H9 (cell line): ENCODE measurements at regions not wholly inside any gene's neighbourhood (a gene's known extent, or its start where the extent isn't known, plus 50 kb on each side); places are given as distances from the start of the nearest gene placed in this dataset.

Experiments used
- DNase-seq: peaks from one replicate; pipeline ENCODE4 v3.0.0-alpha.2; 2017
- H2AFZ ChIP-seq: one replicate; pipeline ENCODE4 v1.6.1; 2013; ENCODE audit warnings: mild to moderate bottlenecking, low read length, control low read depth, moderate library complexity
- H2AK5ac ChIP-seq: 2 replicates; pipeline ENCODE4 v1.6.1; 2013; ENCODE audit warnings: low read length, control low read depth, mixed read lengths; ENCODE audit not compliant: insufficient read length
- H2BK120ac ChIP-seq: one replicate; pipeline ENCODE4 v1.6.1; 2013; ENCODE audit warnings: low read depth, mild to moderate bottlenecking, low read length, control low read depth, inconsistent platforms; ENCODE audit not compliant: poor library complexity, severe bottlenecking
- H2BK12ac ChIP-seq: 2 replicates; pipeline ENCODE4 v1.6.1; 2013; ENCODE audit warnings: low read length, control low read depth, mixed read lengths, low read depth; ENCODE audit not compliant: insufficient read length
- H2BK15ac ChIP-seq: 2 replicates; pipeline ENCODE4 v1.6.1; 2013; ENCODE audit warnings: low read depth, low read length, control low read depth
- H2BK20ac ChIP-seq: one replicate; pipeline ENCODE4 v1.6.1; 2013; ENCODE audit warnings: low read depth, mild to moderate bottlenecking, low read length, control low read depth, inconsistent platforms; ENCODE audit not compliant: poor library complexity, severe bottlenecking
- H2BK5ac ChIP-seq: 2 replicates; pipeline ENCODE4 v1.6.1; 2013; ENCODE audit warnings: low read length, control low read depth, mixed read lengths; ENCODE audit not compliant: insufficient read length
- H3K14ac ChIP-seq: 2 replicates; pipeline ENCODE4 v1.6.1; 2013; ENCODE audit warnings: low read length, control low read depth; ENCODE audit not compliant: insufficient read depth
- H3K18ac ChIP-seq: 2 replicates; pipeline ENCODE4 v1.6.1; 2013; ENCODE audit warnings: low read depth, mild to moderate bottlenecking, mixed read lengths, low read length, control low read depth; ENCODE audit not compliant: insufficient read length
- H3K23ac ChIP-seq: 2 replicates; pipeline ENCODE4 v1.6.1; 2013; ENCODE audit warnings: low read length, control low read depth, mixed read lengths, low read depth; ENCODE audit not compliant: insufficient read length
- H3K23me2 ChIP-seq: 2 replicates; pipeline ENCODE4 v1.6.1; 2013; ENCODE audit warnings: low read depth, mild to moderate bottlenecking, mixed read lengths, low read length, control low read depth; ENCODE audit not compliant: insufficient read length, poor library complexity, severe bottlenecking
- H3K27ac ChIP-seq: 2 replicates; pipeline ENCODE4 v1.5.1; 2013; ENCODE audit warnings: low read length, control low read depth, mixed read lengths, low read depth; ENCODE audit not compliant: insufficient read length
- H3K27me3 ChIP-seq: 2 replicates; pipeline ENCODE4 v1.6.1; 2013; ENCODE audit warnings: low read length, control low read depth, inconsistent platforms; ENCODE audit not compliant: insufficient read depth
- H3K4ac ChIP-seq: 2 replicates; pipeline ENCODE4 v1.6.1; 2013; ENCODE audit warnings: low read depth, mild to moderate bottlenecking, control low read depth, inconsistent platforms, low read length, moderate library complexity
- H3K4me1 ChIP-seq: 2 replicates; pipeline ENCODE4 v1.6.1; 2013; ENCODE audit warnings: low read length, control low read depth, inconsistent platforms; ENCODE audit not compliant: insufficient read depth
- H3K4me2 ChIP-seq: 2 replicates; pipeline ENCODE4 v1.6.1; 2013; ENCODE audit warnings: low read length, control low read depth, mixed read lengths; ENCODE audit not compliant: insufficient read length, insufficient read depth
- H3K56ac ChIP-seq: 2 replicates; pipeline ENCODE4 v1.6.1; 2013; ENCODE audit warnings: low read depth, mild to moderate bottlenecking, mixed read lengths, low read length, control low read depth; ENCODE audit not compliant: insufficient read length
- H3K79me1 ChIP-seq: 2 replicates; pipeline ENCODE4 v1.6.1; 2013; ENCODE audit warnings: low read depth, mild to moderate bottlenecking, moderate library complexity, low read length, control low read depth, inconsistent platforms; ENCODE audit not compliant: insufficient read depth, poor library complexity, severe bottlenecking
- H3K79me2 ChIP-seq: 2 replicates; pipeline ENCODE4 v1.6.1; 2013; ENCODE audit warnings: low read length, control low read depth, inconsistent platforms; ENCODE audit not compliant: insufficient read depth
- H3K9ac ChIP-seq: 2 replicates; pipeline ENCODE4 v1.6.1; 2013; ENCODE audit warnings: low read length, control low read depth, mixed read lengths; ENCODE audit not compliant: insufficient read length; ENCODE audit errors: extremely low read depth
- H3K9me3 ChIP-seq: one replicate; pipeline ENCODE4 v1.6.1; 2013; ENCODE audit warnings: low read depth, low read length, inconsistent platforms; ENCODE audit not compliant: control insufficient read depth
- H3T11ph ChIP-seq: one replicate; pipeline ENCODE4 v1.6.1; 2013; ENCODE audit warnings: mild to moderate bottlenecking, low read length, control low read depth, inconsistent platforms
- H4K20me1 ChIP-seq: one replicate; pipeline ENCODE4 v1.6.1; 2013; ENCODE audit not compliant: control insufficient read depth, insufficient read length, insufficient read depth
- H4K5ac ChIP-seq: 2 replicates; pipeline ENCODE4 v1.6.1; 2013; ENCODE audit warnings: low read depth, mild to moderate bottlenecking, mixed read lengths, low read length, control low read depth; ENCODE audit not compliant: insufficient read length
- H4K8ac ChIP-seq: replicated peaks from 2 replicates; pipeline ENCODE4 v1.6.1; 2013; ENCODE audit warnings: low read length, control low read depth, mixed read lengths, low read depth; ENCODE audit not compliant: insufficient read length
- H4K91ac ChIP-seq: 2 replicates; pipeline ENCODE4 v1.6.1; 2013; ENCODE audit warnings: low read depth, mild to moderate bottlenecking, moderate library complexity, mixed read lengths, low read length, control low read depth; ENCODE audit not compliant: insufficient read length
- H3K27ac Mint-ChIP-seq, 3 experiments: 2 replicates in 2 of 3; 3 replicates in 1 of 3; pipeline ENCODE4 v1.8.0; 2020 to 2021; ENCODE audit warnings: mixed read lengths in 3 of 3, mild to moderate bottlenecking in 1 of 3, moderate library complexity in 1 of 3
- H3K27me3 Mint-ChIP-seq: 2 replicates; pipeline ENCODE4 v1.8.0; 2021; ENCODE audit warnings: low read depth, mild to moderate bottlenecking, moderate library complexity, mixed read lengths
- H3K36me3 Mint-ChIP-seq, 3 experiments: 2 replicates in 2 of 3; 3 replicates in 1 of 3; pipeline ENCODE4 v1.8.0; 2020 to 2021; ENCODE audit warnings: low read depth in 3 of 3, mixed read lengths in 3 of 3; ENCODE audit not compliant: insufficient read depth in 1 of 3
- H3K4me1 Mint-ChIP-seq, 2 experiments: 2 replicates each; pipeline ENCODE4 v1.8.0; 2020; ENCODE audit warnings: mixed read lengths in 2 of 2
- H3K4me3 Mint-ChIP-seq, 2 experiments: 2 replicates in 1 of 2; 3 replicates in 1 of 2; pipeline ENCODE4 v1.8.0; 2020 to 2021; ENCODE audit warnings: mild to moderate bottlenecking in 2 of 2, mixed read lengths in 2 of 2, moderate library complexity in 1 of 2
- H3K9me3 Mint-ChIP-seq, 2 experiments: 2 replicates in 1 of 2; 3 replicates in 1 of 2; pipeline ENCODE4 v1.8.0; 2020; ENCODE audit warnings: mild to moderate bottlenecking in 2 of 2, mixed read lengths in 2 of 2, moderate library complexity in 1 of 2
- CTCF ChIP-seq: fragments of 200-600 bp; sonication (generic); conservative IDR thresholded peaks from 3 replicates; pipeline ENCODE4 v1.8.0; 2021; ENCODE audit warnings: antibody characterized with exemption, mild to moderate bottlenecking
- WGBS: extraction: QIAGEN DNeasy Blood & Tissue Kit; methylation state at CpG from one replicate; pipeline ENCODE4 v1.1.7; 2013; ENCODE audit warnings: missing lambda C conversion rate, low lambda C conversion rate, mixed read lengths; ENCODE audit not compliant: insufficient read length; ENCODE audit errors: extremely low coverage; 5-methylcytosine and 5-hydroxymethylcytosine counted together

DNA sequence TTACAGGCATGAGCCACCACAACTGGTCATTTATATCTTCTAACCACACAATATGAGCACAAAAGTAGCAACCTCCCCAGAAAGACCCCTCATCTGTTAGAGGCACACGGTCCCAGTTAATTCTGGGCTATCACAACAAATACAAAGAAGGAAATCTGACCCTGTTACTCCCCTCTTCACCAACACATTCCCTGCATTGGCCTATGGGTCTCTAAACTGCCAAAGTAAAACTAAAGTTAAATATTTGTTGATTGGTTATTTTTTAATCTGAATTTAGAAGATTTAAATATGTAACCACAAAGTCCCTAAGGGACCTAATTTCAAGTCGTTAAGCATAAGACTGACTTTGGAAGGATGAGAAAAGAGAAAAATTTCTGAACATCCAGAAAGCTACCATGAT lies 496.7 kb upstream of the NMUR2 start:
- peak overlapping the region in 1 of 3 experiments; percentile 67; a peak in 1 of 7 replicates for H3K27ac Mint-ChIP-seq
- no peak overlapping the region for H4K91ac ChIP-seq
- no peak for TF ChIP-seq CTCF

More for the DNA sequence above, 496.7 kb upstream of the NMUR2 start:
- no peak overlapping the region for H2BK12ac ChIP-seq
- H4K20me1 ChIP-seq = no peaks in the 10 kb centered on the region
- no peak overlapping the region for H3K4me2 ChIP-seq
- H2AK5ac ChIP-seq = no peak overlapping the region
- H4K8ac ChIP-seq = no peak overlapping the region
- Mint-ChIP-seq H3K9me3 (no peaks in the 10 kb centered on the region), H3K4me3 (no peak overlapping the region), H3K4me1 (peaks cover 15 to 16% of the 10 kb centered on the region in 2 experiments), H3K36me3 (no peaks in the 10 kb centered on the region), H3K27me3 (no peaks in the 10 kb centered on the region)
- H3K27me3 ChIP-seq = no peaks in the 10 kb centered on the region
- H3K27ac ChIP-seq = no peak overlapping the region
- WGBS = no CpG with 5 or more reads among the region's 2 CpGs
- no peak overlapping the region for H2BK5ac ChIP-seq
- H3K79me2 ChIP-seq = no peaks in the 10 kb centered on the region
- H2BK20ac ChIP-seq = no peak overlapping the region
- H3K79me1 ChIP-seq = no peaks in the 10 kb centered on the region
- no peaks in the 10 kb centered on the region; the same call in 1 of the 2 replicates for H3K4me1 ChIP-seq
- H3K9me3 ChIP-seq = no peaks in the 10 kb centered on the region
- H2AFZ ChIP-seq = no peak overlapping the region
- no peak overlapping the region for H3T11ph ChIP-seq
- H3K4ac ChIP-seq = no peak overlapping the region
- H3K23me2 ChIP-seq = no peaks in the 10 kb centered on the region
- no peak overlapping the region for H3K9ac ChIP-seq
- H2BK120ac ChIP-seq = no peak overlapping the region
- H4K5ac ChIP-seq = no peak overlapping the region
- H2BK15ac ChIP-seq = no peak overlapping the region
- no peak overlapping the region for H3K18ac ChIP-seq
- H3K56ac ChIP-seq = no peak overlapping the region
- H3K14ac ChIP-seq = no peak overlapping the region
- no peak for DNase-seq
- H3K23ac ChIP-seq = no peak overlapping the region
